DND-41 (cell line): ENCODE measurements at regions not wholly inside any gene's neighbourhood (a gene's known extent, or its start where the extent isn't known, plus 50 kb on each side); places are given as distances from the start of the nearest gene placed in this dataset.

Experiments
- EZH2 ChIP-seq: IDR thresholded peaks from 3 replicates; pipeline ENCODE4 v1.6.1; 2012; ENCODE audit warnings: borderline replicate concordance, low read depth, mild to moderate bottlenecking, moderate library complexity, low read length, inconsistent platforms; ENCODE audit not compliant: severe bottlenecking
- TF ChIP-seq, protein P1 (sequence below): IDR thresholded peaks from 2 replicates; pipeline ENCODE4 v1.5.1; 2012; ENCODE audit warnings: borderline replicate concordance, low read length, moderate library complexity, mild to moderate bottlenecking; ENCODE audit not compliant: poor library complexity, severe bottlenecking; ENCODE audit errors: extremely low read depth

DNA sequence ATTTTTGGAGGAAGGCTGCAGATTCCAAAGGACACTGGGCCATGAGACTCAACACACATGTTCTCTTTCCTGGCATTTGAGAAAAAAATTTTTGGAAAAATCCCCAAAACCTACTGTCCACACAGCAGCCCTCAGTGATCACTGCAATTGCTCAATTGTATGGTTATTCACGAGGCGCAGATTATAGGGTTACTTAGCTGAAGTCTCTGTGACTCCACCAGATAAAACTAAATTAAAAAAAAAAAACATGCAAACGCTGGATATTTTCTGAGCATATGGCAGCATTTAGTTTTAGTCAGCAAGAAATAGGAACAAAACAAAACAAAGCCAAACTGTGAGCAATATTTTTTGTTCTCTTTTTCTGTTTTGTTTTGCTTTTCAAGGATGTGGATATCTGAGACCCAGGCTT, 83.8 kb upstream of the FAM20A start:
- no peak for TF ChIP-seq EZH2
- TF ChIP-seq, protein P1, sequence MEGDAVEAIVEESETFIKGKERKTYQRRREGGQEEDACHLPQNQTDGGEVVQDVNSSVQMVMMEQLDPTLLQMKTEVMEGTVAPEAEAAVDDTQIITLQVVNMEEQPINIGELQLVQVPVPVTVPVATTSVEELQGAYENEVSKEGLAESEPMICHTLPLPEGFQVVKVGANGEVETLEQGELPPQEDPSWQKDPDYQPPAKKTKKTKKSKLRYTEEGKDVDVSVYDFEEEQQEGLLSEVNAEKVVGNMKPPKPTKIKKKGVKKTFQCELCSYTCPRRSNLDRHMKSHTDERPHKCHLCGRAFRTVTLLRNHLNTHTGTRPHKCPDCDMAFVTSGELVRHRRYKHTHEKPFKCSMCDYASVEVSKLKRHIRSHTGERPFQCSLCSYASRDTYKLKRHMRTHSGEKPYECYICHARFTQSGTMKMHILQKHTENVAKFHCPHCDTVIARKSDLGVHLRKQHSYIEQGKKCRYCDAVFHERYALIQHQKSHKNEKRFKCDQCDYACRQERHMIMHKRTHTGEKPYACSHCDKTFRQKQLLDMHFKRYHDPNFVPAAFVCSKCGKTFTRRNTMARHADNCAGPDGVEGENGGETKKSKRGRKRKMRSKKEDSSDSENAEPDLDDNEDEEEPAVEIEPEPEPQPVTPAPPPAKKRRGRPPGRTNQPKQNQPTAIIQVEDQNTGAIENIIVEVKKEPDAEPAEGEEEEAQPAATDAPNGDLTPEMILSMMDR: no peak
